SH-SY5Y (cell line): ENCODE measurements at regions not wholly inside any gene's neighbourhood (a gene's known extent, or its start where the extent isn't known, plus 50 kb on each side); places are given as distances from the start of the nearest gene placed in this dataset.

Experiments used
- GATA2 ChIP-seq: IDR thresholded peaks from 2 replicates; pipeline ENCODE4 v1.6.1; 2011; ENCODE audit warnings: mild to moderate bottlenecking, low read depth, low read length
- GATA3 ChIP-seq: IDR thresholded peaks from 2 replicates; pipeline ENCODE4 v1.6.1; 2011; ENCODE audit warnings: low read depth, mild to moderate bottlenecking, low read length, moderate library complexity

DNA sequence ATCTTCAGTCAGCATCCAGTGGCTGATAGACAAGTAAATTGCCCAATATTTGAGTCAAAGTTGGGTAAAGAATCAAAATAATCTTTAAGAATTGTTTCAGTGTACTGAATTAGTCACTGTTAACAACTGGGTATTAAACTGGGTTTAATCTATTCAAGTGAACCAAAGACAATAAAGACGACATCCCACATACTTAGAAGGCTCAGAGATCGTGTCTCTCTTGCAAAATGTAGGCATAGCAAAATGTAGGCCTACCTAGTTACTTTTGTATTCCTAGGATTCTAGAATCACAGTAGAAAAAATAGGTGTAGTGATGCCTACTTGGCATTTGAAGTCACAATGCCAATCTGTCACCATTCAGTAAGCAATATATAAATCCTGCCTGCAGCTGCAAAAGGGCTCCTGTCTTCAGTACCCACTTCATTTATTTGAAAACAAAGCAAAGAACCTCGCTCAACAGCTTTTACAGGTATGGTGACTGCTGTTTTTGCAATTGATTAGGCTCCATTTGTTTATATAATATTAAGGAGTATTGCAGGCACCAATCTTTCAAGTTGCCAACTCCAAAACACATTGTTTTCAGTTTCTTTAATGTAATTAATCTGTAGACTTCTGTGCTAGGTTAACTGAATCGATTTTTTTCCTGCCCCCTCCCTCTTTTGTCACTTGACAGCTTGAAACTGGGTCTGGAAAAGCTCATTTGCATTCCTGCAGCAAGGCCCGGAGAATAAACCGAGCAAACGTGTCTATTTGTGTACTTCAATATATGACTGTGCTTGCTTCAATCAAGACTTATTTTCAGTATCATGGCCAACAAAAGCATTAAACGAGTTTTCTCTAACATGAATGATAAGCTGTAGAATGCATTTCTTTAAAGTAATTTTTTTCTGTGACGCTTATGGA is 1074.9 kb downstream of the TDRD15 start:
- TF ChIP-seq GATA2 (no peak), GATA3 (no peak)
